SK-N-SH (cell line): ENCODE measurements at regions not wholly inside any gene's neighbourhood (a gene's known extent, or its start where the extent isn't known, plus 50 kb on each side); places are given as distances from the start of the nearest gene placed in this dataset.

Experiments
- CTCF ChIA-PET: fragments of 300-600, 350-600 bp; formaldehyde crosslinking; extraction: SDS; loops from one replicate; lab custom pipeline; 2021; lab: Yijun Ruan, JAX
- POLR2A ChIA-PET: fragments of 350-600 bp; sonication (Branson Sonifier 250); formaldehyde crosslinking; extraction: SDS; loops from one replicate; lab custom pipeline; 2020; ENCODE audit warnings: antibody characterized with exemption, inconsistent platforms; lab: Yijun Ruan, JAX
- DNase-seq: peaks from one replicate; pipeline ENCODE4 v3.0.0; 2012
- H2AFZ ChIP-seq: fragments of 200-600 bp; sonication (generic); 2 replicates; pipeline ENCODE4 v1.8.1; 2016; ENCODE audit warnings: antibody characterized with exemption, mild to moderate bottlenecking, low read depth
- H3F3A ChIP-seq: fragments of 200-600 bp; sonication (generic); replicated peaks from 2 replicates; pipeline ENCODE3; 2016; ENCODE audit warnings: antibody characterized with exemption, mild to moderate bottlenecking; ENCODE audit not compliant: insufficient read depth
- H3K27ac ChIP-seq, 2 experiments: fragments of 200-500 bp in 1 of 2; fragments of 200-600 bp in 1 of 2; sonication (Bioruptor generic) in 1 of 2; sonication (generic), shearing (Covaris generic) in 1 of 2; 2 replicates each; pipeline versions ENCODE4 v1.5.1 to v1.6.1; 2014 to 2016; ENCODE audit warnings: low read depth in 2 of 2, inconsistent platforms in 1 of 2, low read length in 1 of 2, mild to moderate bottlenecking in 1 of 2, mixed read lengths in 1 of 2
- H3K27me3 ChIP-seq: fragments of 200-600 bp; sonication (generic), shearing (Covaris generic); 2 replicates; pipeline ENCODE4 v1.6.1; 2016; ENCODE audit warnings: mixed run types; ENCODE audit not compliant: insufficient read depth
- H3K36me3 ChIP-seq, 2 experiments: fragments of 200-500 bp in 1 of 2; fragments of 200-600 bp in 1 of 2; sonication (Bioruptor generic) in 1 of 2; sonication (generic) in 1 of 2; replicated peaks in 1 of 2; 2 replicates each; pipeline versions ENCODE3 to v1.5.1; 2014 to 2016; ENCODE audit warnings: low read length in 1 of 2, mild to moderate bottlenecking in 1 of 2; ENCODE audit not compliant: insufficient read depth in 2 of 2, control insufficient read depth in 1 of 2
- H3K4me1 ChIP-seq, 2 experiments: fragments of 200-500 bp in 1 of 2; fragments of 200-600 bp in 1 of 2; sonication (Bioruptor generic) in 1 of 2; sonication (generic), shearing (Covaris generic) in 1 of 2; 2 replicates each; pipeline versions ENCODE4 v1.5.1 to v1.6.1; 2014 to 2016; ENCODE audit warnings: low read depth in 1 of 2, low read length in 1 of 2, mixed run types in 1 of 2; ENCODE audit not compliant: insufficient read depth in 2 of 2, control insufficient read depth in 1 of 2
- H3K4me2 ChIP-seq: fragments of 200-600 bp; sonication (generic), shearing (Covaris generic); 2 replicates; pipeline ENCODE4 v1.6.1; 2017; ENCODE audit warnings: mixed run types
- H3K4me3 ChIP-seq, 2 experiments: fragments of 200-500 bp in 1 of 2; fragments of 200-600 bp in 1 of 2; sonication (Bioruptor generic) in 1 of 2; sonication (generic), shearing (Covaris generic) in 1 of 2; 2 replicates each; pipeline versions ENCODE4 v1.5.1 to v1.8.1; 2014 to 2016; ENCODE audit warnings: low read depth in 2 of 2, inconsistent platforms in 1 of 2, low read length in 1 of 2, mild to moderate bottlenecking in 1 of 2, mixed read lengths in 1 of 2, moderate library complexity in 1 of 2
- H3K79me2 ChIP-seq: fragments of 200-600 bp; sonication (generic); 2 replicates; pipeline ENCODE4 v1.8.1; 2017; ENCODE audit warnings: mild to moderate bottlenecking; ENCODE audit not compliant: insufficient read depth
- H3K9ac ChIP-seq: fragments of 200-600 bp; sonication (generic); 2 replicates; pipeline ENCODE4 v1.6.1; 2017; ENCODE audit warnings: mixed run types
- H3K9me2 ChIP-seq: fragments of 200-600 bp; sonication (generic); 2 replicates; pipeline ENCODE4 v1.6.1; 2017; ENCODE audit warnings: mixed run types
- H3K9me3 ChIP-seq: fragments of 200-600 bp; sonication (generic); 2 replicates; pipeline ENCODE4 v1.6.1; 2017; ENCODE audit warnings: mixed run types, mild to moderate bottlenecking, moderate library complexity
- H4K20me1 ChIP-seq: fragments of 200-600 bp; sonication (generic); 2 replicates; pipeline ENCODE4 v1.6.1; 2017; ENCODE audit warnings: mild to moderate bottlenecking, mixed run types; ENCODE audit not compliant: insufficient read depth
- EP300 ChIP-seq, 2 experiments: IDR thresholded peaks; 2 replicates each; pipeline versions ENCODE4 v1.4.0 to v1.6.1; 2012; ENCODE audit warnings: borderline replicate concordance in 1 of 2, low read depth in 1 of 2, low read length in 1 of 2
- FOXJ3 ChIP-seq: sonication (generic); formaldehyde crosslinking; IDR thresholded peaks from 2 replicates; pipeline ENCODE4 v1.5.1; 2020; ENCODE audit warnings: mild to moderate bottlenecking, missing genetic modification reagents
- IRF3 ChIP-seq: fragments of 150-350 bp; IDR thresholded peaks from 2 replicates; pipeline ENCODE4 v1.6.1; 2016; ENCODE audit warnings: mild to moderate bottlenecking, low read depth, low read length
- NFIC ChIP-seq: IDR thresholded peaks from 2 replicates; pipeline ENCODE4 v1.4.0; 2012; ENCODE audit warnings: borderline replicate concordance
- NRF1 ChIP-seq: IDR thresholded peaks from 2 replicates; pipeline ENCODE4 v1.6.1; 2012; ENCODE audit warnings: low read depth, mild to moderate bottlenecking, low read length
- RAD21 ChIP-seq: IDR thresholded peaks from 2 replicates; pipeline ENCODE4 v1.6.1; 2012; ENCODE audit warnings: mild to moderate bottlenecking, low read length
- RXRA ChIP-seq: IDR thresholded peaks from 2 replicates; pipeline ENCODE4 v1.4.0; 2012; ENCODE audit warnings: low read depth, mild to moderate bottlenecking, borderline replicate concordance
- SMC3 ChIP-seq: IDR thresholded peaks from 2 replicates; pipeline ENCODE4 v1.6.1; 2012; ENCODE audit warnings: low read depth, low read length, improper control_type of control experiment
- TCF12 ChIP-seq: IDR thresholded peaks from 2 replicates; pipeline ENCODE4 v1.4.0; 2012
- USF1 ChIP-seq: IDR thresholded peaks from 2 replicates; pipeline ENCODE4 v1.4.0; 2012; ENCODE audit warnings: low read depth, borderline replicate concordance
- YY1 ChIP-seq: IDR thresholded peaks from 2 replicates; pipeline ENCODE4 v1.4.0; 2012; ENCODE audit warnings: low read depth, mild to moderate bottlenecking
- WGBS: methylation state at CpG from one replicate; pipeline ENCODE4 v1.1.6; 2017; ENCODE audit warnings: low lambda C conversion rate; 5-methylcytosine and 5-hydroxymethylcytosine counted together
- TF ChIP-seq, protein P1 (sequence below): IDR thresholded peaks from 2 replicates; pipeline ENCODE4 v1.4.0; 2012; ENCODE audit warnings: low read depth

GRCh38 chr3:81363816-81364215 is 397.6 kb downstream of the GBE1 start (continued):
- TF ChIP-seq YY1 = no peak
- TF ChIP-seq USF1 = no peak
- no peak for TF ChIP-seq SMC3

DNA sequence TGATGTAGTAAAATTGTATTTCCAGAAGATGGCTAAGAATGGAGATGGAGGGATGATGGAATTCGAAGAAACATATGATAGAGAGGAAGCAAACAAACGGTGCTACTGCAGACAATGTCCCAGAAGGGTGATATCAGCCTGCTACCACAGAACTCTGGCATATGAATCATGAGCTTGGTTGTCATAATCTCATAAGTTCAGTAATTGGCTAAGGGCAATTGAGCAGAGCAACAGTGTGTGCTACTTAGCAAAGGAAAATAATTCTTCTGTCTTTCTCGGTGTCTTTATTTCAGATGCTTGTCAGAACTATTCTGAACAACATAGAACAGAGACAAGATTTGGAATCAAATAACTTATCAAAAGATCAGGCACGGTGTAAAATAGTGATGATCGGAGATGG is 407.3 kb downstream of the GBE1 start:
- DNase-seq = no peak
- H3K27me3 ChIP-seq = no peaks in the 10 kb centered on the region
- H3K9ac ChIP-seq = no peak overlapping the region
- no peaks in the 10 kb centered on the region for H3F3A ChIP-seq
- CTCF ChIA-PET = interaction anchor here (1.4 kb wide), 1 partner anchor 73 kb away, joined by 3 read pairs; no protein-coding TSS in a partner anchor
- H3K4me1 ChIP-seq = no peaks in the 10 kb centered on the region; a peak in 1 of 4 replicates
- H3K9me2 ChIP-seq = no peaks in the 10 kb centered on the region
- POLR2A ChIA-PET = no interaction called here
- H3K4me3 ChIP-seq = no peak overlapping the region
- 34% methylated on average over 5 of the region's 5 CpGs for WGBS
- H3K27ac ChIP-seq = no peak overlapping the region
- TF ChIP-seq FOXJ3 (CRISPR knock-in tag) (no peak), EP300 (IDR thresholded peaks at IDR 0.05; ENCODE audit: borderline replicate concordance in 1 of 2, low read depth in 1 of 2, low read length in 1 of 2) (peak in 1 of 2 experiments; percentile 31; a peak in 2 of 4 replicates)
- TF ChIP-seq, protein P1, sequence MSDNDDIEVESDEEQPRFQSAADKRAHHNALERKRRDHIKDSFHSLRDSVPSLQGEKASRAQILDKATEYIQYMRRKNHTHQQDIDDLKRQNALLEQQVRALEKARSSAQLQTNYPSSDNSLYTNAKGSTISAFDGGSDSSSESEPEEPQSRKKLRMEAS = no peak
- TF ChIP-seq, all 33 proteins: peak for 1
- Histone ChIP-seq H3K36me3 (no peaks in the 10 kb centered on the region), H4K20me1 (no peaks in the 10 kb centered on the region), H2AFZ (peak overlapping the region; percentile 25; the same call in 1 of the 2 replicates), H3K9me3 (no peaks in the 10 kb centered on the region), H3K79me2 (no peaks in the 10 kb centered on the region), H3K4me2 (no peak overlapping the region)

DNA sequence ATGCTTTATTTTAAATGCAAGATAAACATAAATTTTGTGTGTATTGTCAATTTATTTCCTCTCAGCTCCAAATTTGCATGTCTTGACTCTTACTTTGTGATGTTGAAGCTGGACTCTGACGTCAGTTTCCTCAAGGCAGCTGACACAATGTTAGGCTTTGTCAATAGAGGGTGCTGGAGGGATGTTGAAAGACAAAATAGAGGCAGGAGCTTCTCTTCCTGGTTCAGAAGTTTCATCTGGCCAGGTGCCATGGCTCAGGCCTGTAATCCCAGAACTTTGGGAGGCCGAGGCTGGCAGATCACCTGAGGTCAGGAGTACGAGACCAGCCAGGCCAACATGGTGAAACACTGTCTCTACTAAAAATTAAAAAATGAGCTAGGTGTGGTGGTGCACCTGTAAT is 408.6 kb downstream of the GBE1 start:
- Histone ChIP-seq H3K36me3 (no peaks in the 10 kb centered on the region), H3K9me2 (no peaks in the 10 kb centered on the region), H3K27ac (no peak overlapping the region), H3K9me3 (no peaks in the 10 kb centered on the region), H2AFZ (no peak overlapping the region), H3K4me2 (no peak overlapping the region), H3K27me3 (no peaks in the 10 kb centered on the region), H3K4me1 (no peaks in the 10 kb centered on the region; a peak in 1 of 4 replicates), H3K4me3 (no peak overlapping the region), H3F3A (no peaks in the 10 kb centered on the region), H3K79me2 (no peaks in the 10 kb centered on the region), H4K20me1 (no peaks in the 10 kb centered on the region), H3K9ac (no peak overlapping the region)
- ChIA-PET CTCF (interaction anchor here (0.8 to 1.3 kb wide), 5 partner anchors 14 to 137 kb away, joined by 3 to 4 read pairs (median 4); no protein-coding TSS in a partner anchor), POLR2A (no interaction called here)
- whole genome bisulfite sequencing = 83% methylated on average over 3 of the region's 3 CpGs
- no peak for DNase-seq
- TF ChIP-seq TCF12 = no peak
- TF ChIP-seq NFIC = no peak
- TF ChIP-seq RAD21 = peak; percentile 38
- no peak for TF ChIP-seq IRF3
- no peak for TF ChIP-seq NRF1
- no peak for TF ChIP-seq RXRA
